H9 (cell line): ENCODE measurements at regions not wholly inside any gene's neighbourhood (a gene's known extent, or its start where the extent isn't known, plus 50 kb on each side); places are given as distances from the start of the nearest gene placed in this dataset.

Experiments
- DNase-seq: peaks from one replicate; pipeline ENCODE4 v3.0.0-alpha.2; 2017
- H2AFZ ChIP-seq: one replicate; pipeline ENCODE4 v1.6.1; 2013; ENCODE audit warnings: mild to moderate bottlenecking, low read length, control low read depth, moderate library complexity
- H2AK5ac ChIP-seq: 2 replicates; pipeline ENCODE4 v1.6.1; 2013; ENCODE audit warnings: low read length, control low read depth, mixed read lengths; ENCODE audit not compliant: insufficient read length
- H2BK120ac ChIP-seq: one replicate; pipeline ENCODE4 v1.6.1; 2013; ENCODE audit warnings: low read depth, mild to moderate bottlenecking, low read length, control low read depth, inconsistent platforms; ENCODE audit not compliant: poor library complexity, severe bottlenecking
- H2BK12ac ChIP-seq: 2 replicates; pipeline ENCODE4 v1.6.1; 2013; ENCODE audit warnings: low read length, control low read depth, mixed read lengths, low read depth; ENCODE audit not compliant: insufficient read length
- H2BK15ac ChIP-seq: 2 replicates; pipeline ENCODE4 v1.6.1; 2013; ENCODE audit warnings: low read depth, low read length, control low read depth
- H2BK20ac ChIP-seq: one replicate; pipeline ENCODE4 v1.6.1; 2013; ENCODE audit warnings: low read depth, mild to moderate bottlenecking, low read length, control low read depth, inconsistent platforms; ENCODE audit not compliant: poor library complexity, severe bottlenecking
- H2BK5ac ChIP-seq: 2 replicates; pipeline ENCODE4 v1.6.1; 2013; ENCODE audit warnings: low read length, control low read depth, mixed read lengths; ENCODE audit not compliant: insufficient read length
- H3K14ac ChIP-seq: 2 replicates; pipeline ENCODE4 v1.6.1; 2013; ENCODE audit warnings: low read length, control low read depth; ENCODE audit not compliant: insufficient read depth
- H3K18ac ChIP-seq: 2 replicates; pipeline ENCODE4 v1.6.1; 2013; ENCODE audit warnings: low read depth, mild to moderate bottlenecking, mixed read lengths, low read length, control low read depth; ENCODE audit not compliant: insufficient read length
- H3K23ac ChIP-seq: 2 replicates; pipeline ENCODE4 v1.6.1; 2013; ENCODE audit warnings: low read length, control low read depth, mixed read lengths, low read depth; ENCODE audit not compliant: insufficient read length
- H3K23me2 ChIP-seq: 2 replicates; pipeline ENCODE4 v1.6.1; 2013; ENCODE audit warnings: low read depth, mild to moderate bottlenecking, mixed read lengths, low read length, control low read depth; ENCODE audit not compliant: insufficient read length, poor library complexity, severe bottlenecking
- H3K27ac ChIP-seq: 2 replicates; pipeline ENCODE4 v1.5.1; 2013; ENCODE audit warnings: low read length, control low read depth, mixed read lengths, low read depth; ENCODE audit not compliant: insufficient read length
- H3K27me3 ChIP-seq: 2 replicates; pipeline ENCODE4 v1.6.1; 2013; ENCODE audit warnings: low read length, control low read depth, inconsistent platforms; ENCODE audit not compliant: insufficient read depth
- H3K4ac ChIP-seq: 2 replicates; pipeline ENCODE4 v1.6.1; 2013; ENCODE audit warnings: low read depth, mild to moderate bottlenecking, control low read depth, inconsistent platforms, low read length, moderate library complexity
- H3K4me1 ChIP-seq: 2 replicates; pipeline ENCODE4 v1.6.1; 2013; ENCODE audit warnings: low read length, control low read depth, inconsistent platforms; ENCODE audit not compliant: insufficient read depth
- H3K4me2 ChIP-seq: 2 replicates; pipeline ENCODE4 v1.6.1; 2013; ENCODE audit warnings: low read length, control low read depth, mixed read lengths; ENCODE audit not compliant: insufficient read length, insufficient read depth
- H3K56ac ChIP-seq: 2 replicates; pipeline ENCODE4 v1.6.1; 2013; ENCODE audit warnings: low read depth, mild to moderate bottlenecking, mixed read lengths, low read length, control low read depth; ENCODE audit not compliant: insufficient read length
- H3K79me1 ChIP-seq: 2 replicates; pipeline ENCODE4 v1.6.1; 2013; ENCODE audit warnings: low read depth, mild to moderate bottlenecking, moderate library complexity, low read length, control low read depth, inconsistent platforms; ENCODE audit not compliant: insufficient read depth, poor library complexity, severe bottlenecking
- H3K79me2 ChIP-seq: 2 replicates; pipeline ENCODE4 v1.6.1; 2013; ENCODE audit warnings: low read length, control low read depth, inconsistent platforms; ENCODE audit not compliant: insufficient read depth
- H3K9ac ChIP-seq: 2 replicates; pipeline ENCODE4 v1.6.1; 2013; ENCODE audit warnings: low read length, control low read depth, mixed read lengths; ENCODE audit not compliant: insufficient read length; ENCODE audit errors: extremely low read depth
- H3K9me3 ChIP-seq: one replicate; pipeline ENCODE4 v1.6.1; 2013; ENCODE audit warnings: low read depth, low read length, inconsistent platforms; ENCODE audit not compliant: control insufficient read depth
- H3T11ph ChIP-seq: one replicate; pipeline ENCODE4 v1.6.1; 2013; ENCODE audit warnings: mild to moderate bottlenecking, low read length, control low read depth, inconsistent platforms
- H4K20me1 ChIP-seq: one replicate; pipeline ENCODE4 v1.6.1; 2013; ENCODE audit not compliant: control insufficient read depth, insufficient read length, insufficient read depth
- H4K5ac ChIP-seq: 2 replicates; pipeline ENCODE4 v1.6.1; 2013; ENCODE audit warnings: low read depth, mild to moderate bottlenecking, mixed read lengths, low read length, control low read depth; ENCODE audit not compliant: insufficient read length
- H4K8ac ChIP-seq: replicated peaks from 2 replicates; pipeline ENCODE4 v1.6.1; 2013; ENCODE audit warnings: low read length, control low read depth, mixed read lengths, low read depth; ENCODE audit not compliant: insufficient read length
- H4K91ac ChIP-seq: 2 replicates; pipeline ENCODE4 v1.6.1; 2013; ENCODE audit warnings: low read depth, mild to moderate bottlenecking, moderate library complexity, mixed read lengths, low read length, control low read depth; ENCODE audit not compliant: insufficient read length
- H3K27ac Mint-ChIP-seq, 3 experiments: 2 replicates in 2 of 3; 3 replicates in 1 of 3; pipeline ENCODE4 v1.8.0; 2020 to 2021; ENCODE audit warnings: mixed read lengths in 3 of 3, mild to moderate bottlenecking in 1 of 3, moderate library complexity in 1 of 3
- H3K27me3 Mint-ChIP-seq: 2 replicates; pipeline ENCODE4 v1.8.0; 2021; ENCODE audit warnings: low read depth, mild to moderate bottlenecking, moderate library complexity, mixed read lengths
- H3K36me3 Mint-ChIP-seq, 3 experiments: 2 replicates in 2 of 3; 3 replicates in 1 of 3; pipeline ENCODE4 v1.8.0; 2020 to 2021; ENCODE audit warnings: low read depth in 3 of 3, mixed read lengths in 3 of 3; ENCODE audit not compliant: insufficient read depth in 1 of 3
- H3K4me1 Mint-ChIP-seq, 2 experiments: 2 replicates each; pipeline ENCODE4 v1.8.0; 2020; ENCODE audit warnings: mixed read lengths in 2 of 2
- H3K4me3 Mint-ChIP-seq, 2 experiments: 2 replicates in 1 of 2; 3 replicates in 1 of 2; pipeline ENCODE4 v1.8.0; 2020 to 2021; ENCODE audit warnings: mild to moderate bottlenecking in 2 of 2, mixed read lengths in 2 of 2, moderate library complexity in 1 of 2
- H3K9me3 Mint-ChIP-seq, 2 experiments: 2 replicates in 1 of 2; 3 replicates in 1 of 2; pipeline ENCODE4 v1.8.0; 2020; ENCODE audit warnings: mild to moderate bottlenecking in 2 of 2, mixed read lengths in 2 of 2, moderate library complexity in 1 of 2
- CTCF ChIP-seq: fragments of 200-600 bp; sonication (generic); conservative IDR thresholded peaks from 3 replicates; pipeline ENCODE4 v1.8.0; 2021; ENCODE audit warnings: antibody characterized with exemption, mild to moderate bottlenecking
- WGBS: extraction: QIAGEN DNeasy Blood & Tissue Kit; methylation state at CpG from one replicate; pipeline ENCODE4 v1.1.7; 2013; ENCODE audit warnings: missing lambda C conversion rate, low lambda C conversion rate, mixed read lengths; ENCODE audit not compliant: insufficient read length; ENCODE audit errors: extremely low coverage; 5-methylcytosine and 5-hydroxymethylcytosine counted together

- no peak overlapping the region for H3K18ac ChIP-seq
- no peak overlapping the region for H3T11ph ChIP-seq
- H2AK5ac ChIP-seq = no peak overlapping the region
- Mint-ChIP-seq H3K27ac (no peak overlapping the region; a peak in 2 of 7 replicates), H3K27me3 (peaks cover 1% of the 10 kb centered on the region; the same call in 1 of the 2 replicates), H3K36me3 (peaks cover 0 to 2% (median 0%) of the 10 kb centered on the region in 3 experiments; a peak in 2 of 7 replicates), H3K4me3 (no peak overlapping the region), H3K4me1 (peaks cover 28 to 47% of the 10 kb centered on the region in 2 experiments), H3K9me3 (no peaks in the 10 kb centered on the region)
- DNase-seq = no peak
- no peak overlapping the region for H3K23ac ChIP-seq
- H3K4me1 ChIP-seq = peaks cover 11% of the 10 kb centered on the region; the same call in 1 of the 2 replicates
- no peaks in the 10 kb centered on the region for H4K20me1 ChIP-seq
- H2BK15ac ChIP-seq = no peak overlapping the region
- WGBS = no CpG with 5 or more reads among the region's 2 CpGs
- no peak overlapping the region for H3K9ac ChIP-seq
- H2BK20ac ChIP-seq = no peak overlapping the region
- H2BK5ac ChIP-seq = no peak overlapping the region
- H3K9me3 ChIP-seq = no peaks in the 10 kb centered on the region
- no peak overlapping the region for H3K27ac ChIP-seq
- H3K56ac ChIP-seq = no peak overlapping the region
- no peak overlapping the region for H2BK12ac ChIP-seq
- H2AFZ ChIP-seq = no peak overlapping the region
- no peaks in the 10 kb centered on the region for H3K27me3 ChIP-seq
- no peak overlapping the region for H2BK120ac ChIP-seq
- no peak overlapping the region for H3K4ac ChIP-seq
- no peaks in the 10 kb centered on the region for H3K23me2 ChIP-seq
- no peak overlapping the region for H4K91ac ChIP-seq
- no peaks in the 10 kb centered on the region for H3K79me1 ChIP-seq
- no peaks in the 10 kb centered on the region for H3K79me2 ChIP-seq
- H3K4me2 ChIP-seq = no peak overlapping the region
- H4K5ac ChIP-seq = no peak overlapping the region
- no peak overlapping the region for H4K8ac ChIP-seq
- H3K14ac ChIP-seq = no peak overlapping the region
- no peak for TF ChIP-seq CTCF
Observed at GRCh38 chr2:64221935-64222334, 77.7 kb upstream of the PELI1 start.
